ENCODE measurements at regions not wholly inside any gene's neighbourhood (a gene's known extent, or its start where the extent isn't known, plus 50 kb on each side); places are given as distances from the start of the nearest gene placed in this dataset.
"Not testable (repeated sequence)": the region's sequence is repeated elsewhere in the genome, so short reads cannot be mapped to it uniquely, and the experiment has no call there.

DNA sequence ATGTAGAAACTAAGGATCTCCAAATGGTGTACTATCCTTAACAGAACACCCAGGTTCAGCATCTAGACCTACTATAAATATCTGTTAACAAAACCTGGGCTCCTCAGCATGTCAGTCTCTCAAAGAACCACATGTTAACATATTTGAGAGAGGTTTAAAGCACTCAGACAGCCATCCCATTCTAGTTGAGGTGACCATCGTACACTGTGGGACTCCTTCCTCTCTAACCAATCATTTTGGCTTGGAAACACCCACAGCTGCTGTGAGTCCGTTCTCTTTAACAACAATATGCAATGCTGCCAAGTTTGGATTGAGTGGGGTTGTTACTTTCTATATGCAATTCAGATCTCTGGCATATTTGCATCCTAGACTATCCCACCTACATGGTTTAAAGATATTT is 105.8 kb downstream of the MRPL39 start:
- peaks cover 49% of the 10 kb centered on the region for H3K4me1 Mint-ChIP-seq
- peak overlapping the region; percentile 91 for H3K27ac Mint-ChIP-seq
- no peaks in the 10 kb centered on the region for H3K27me3 Mint-ChIP-seq
- peaks cover 4% of the 10 kb centered on the region for H3K9me3 Mint-ChIP-seq
- ATAC-seq (replicated peaks): peak; percentile 25
- peak overlapping the region; percentile 75 for H3K4me3 Mint-ChIP-seq
- H3K36me3 Mint-ChIP-seq (ENCODE audit: low read depth): peaks cover 32% of the 10 kb centered on the region

DNA sequence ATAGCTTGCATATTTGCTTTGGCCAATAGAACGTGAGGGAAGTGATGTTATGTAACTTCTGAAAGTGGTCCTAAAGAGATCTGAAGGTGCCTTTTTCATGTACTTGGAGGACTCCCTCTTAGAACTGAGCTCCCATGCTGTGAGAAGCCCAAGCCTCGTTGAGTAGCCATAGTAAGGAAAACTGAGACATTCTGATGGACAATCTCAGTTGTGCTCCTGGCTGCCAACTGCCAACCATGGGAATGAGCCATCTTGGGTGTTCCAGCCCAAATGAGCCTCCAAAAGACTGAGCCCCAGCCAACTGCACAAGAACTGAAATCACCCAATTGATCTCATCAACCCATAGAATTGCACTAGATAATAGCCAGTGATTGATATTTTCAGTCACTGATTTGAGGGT is 106.7 kb downstream of the MRPL39 start:
- Mint-ChIP-seq H3K9me3 (peaks cover 4% of the 10 kb centered on the region), H3K27me3 (no peaks in the 10 kb centered on the region), H3K4me1 (peaks cover 42% of the 10 kb centered on the region), H3K4me3 (peak overlapping the region; percentile 75), H3K36me3 (ENCODE audit: low read depth) (peaks cover 41% of the 10 kb centered on the region), H3K27ac (peak overlapping the region; percentile 91)
- ATAC-seq (replicated peaks): no peak

DNA sequence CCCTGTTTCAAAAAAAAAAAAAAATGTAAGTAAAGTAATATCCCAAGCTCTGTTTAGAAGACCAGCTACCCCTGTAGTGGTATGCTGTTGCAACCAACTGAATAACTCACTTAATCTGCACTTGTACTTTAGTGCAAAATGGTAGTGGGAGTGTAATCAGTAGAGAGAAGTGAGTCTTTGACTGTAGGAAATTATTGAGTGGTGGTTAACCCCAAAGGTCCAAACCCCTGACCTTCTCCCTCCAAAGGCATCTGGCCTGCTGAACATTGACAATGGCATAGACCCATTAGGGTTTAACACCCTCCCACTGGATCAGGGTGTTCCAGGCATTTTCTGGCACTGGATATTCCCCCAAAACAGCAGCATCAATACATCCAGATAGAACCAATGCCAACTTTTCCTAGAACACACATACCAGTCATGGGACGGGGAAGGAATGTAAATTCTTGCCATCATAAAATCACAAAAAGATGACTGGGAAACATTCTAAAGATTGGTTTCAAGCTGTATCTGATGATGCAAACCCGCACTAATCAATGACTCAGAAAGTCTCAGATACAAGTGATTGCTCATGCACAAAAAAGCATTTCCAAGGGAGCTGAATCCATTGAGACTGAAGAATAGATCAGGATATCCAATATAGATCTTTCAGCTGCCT is 110.3 kb downstream of the MRPL39 start:
- Mint-ChIP-seq H3K4me3 (no peak overlapping the region), H3K27ac (no peak overlapping the region), H3K27me3 (no peaks in the 10 kb centered on the region), H3K9me3 (peaks cover 4% of the 10 kb centered on the region), H3K4me1 (peaks cover 16% of the 10 kb centered on the region), H3K36me3 (ENCODE audit: low read depth) (peaks cover 39% of the 10 kb centered on the region)
- no peak for ATAC-seq (replicated peaks)

DNA sequence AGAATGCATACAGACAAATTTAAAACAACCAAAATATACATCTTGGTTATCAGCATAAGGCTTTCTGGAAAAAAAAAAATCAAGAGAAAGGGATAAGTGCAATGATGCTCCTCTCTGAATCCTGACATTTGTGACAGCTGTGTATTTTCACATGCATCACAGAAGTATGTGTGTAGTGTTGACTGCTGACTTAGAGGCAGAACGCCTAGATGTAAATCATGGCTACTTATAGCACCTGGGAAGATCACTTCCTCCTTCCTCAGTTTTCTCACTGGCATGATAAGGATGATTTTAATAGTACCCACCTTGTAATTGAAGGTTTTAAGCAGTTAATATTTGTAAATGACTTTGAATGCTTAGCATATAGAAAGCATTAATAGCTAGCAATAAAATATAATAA is 112.5 kb downstream of the MRPL39 start:
- peaks cover 44% of the 10 kb centered on the region for H3K36me3 Mint-ChIP-seq (ENCODE audit: low read depth)
- H3K9me3 Mint-ChIP-seq: peaks cover 2% of the 10 kb centered on the region
- ATAC-seq (replicated peaks): no peak

DNA sequence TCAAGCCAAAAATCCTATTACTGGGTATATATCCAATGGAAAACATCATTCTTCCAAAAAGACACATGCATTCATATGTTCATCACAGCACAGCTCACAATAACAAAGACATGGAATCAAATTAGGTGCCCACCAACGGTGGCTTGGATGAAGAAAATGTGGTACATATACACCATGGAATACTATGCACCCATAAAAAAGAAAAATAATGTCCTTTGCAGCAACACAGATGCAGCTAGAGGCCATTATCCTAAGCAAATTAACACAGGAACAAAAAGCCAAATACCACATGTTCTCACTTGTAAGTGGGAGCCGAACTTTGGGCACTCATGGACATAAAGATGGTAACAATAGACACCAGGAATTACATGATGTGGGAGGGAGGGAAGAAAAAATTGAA is 113.6 kb downstream of the MRPL39 start:
- Mint-ChIP-seq H3K27ac (no peak overlapping the region), H3K27me3 (no peaks in the 10 kb centered on the region), H3K36me3 (ENCODE audit: low read depth) (peaks cover 44% of the 10 kb centered on the region), H3K4me3 (no peak overlapping the region), H3K9me3 (no peaks in the 10 kb centered on the region), H3K4me1 (peaks cover 22% of the 10 kb centered on the region)
- no peak for ATAC-seq (replicated peaks)

More for the DNA sequence above, 112.5 kb downstream of the MRPL39 start:
- no peak overlapping the region for H3K4me3 Mint-ChIP-seq
- H3K27me3 Mint-ChIP-seq: no peaks in the 10 kb centered on the region
- H3K4me1 Mint-ChIP-seq: peaks cover 16% of the 10 kb centered on the region
- no peak overlapping the region for H3K27ac Mint-ChIP-seq

DNA sequence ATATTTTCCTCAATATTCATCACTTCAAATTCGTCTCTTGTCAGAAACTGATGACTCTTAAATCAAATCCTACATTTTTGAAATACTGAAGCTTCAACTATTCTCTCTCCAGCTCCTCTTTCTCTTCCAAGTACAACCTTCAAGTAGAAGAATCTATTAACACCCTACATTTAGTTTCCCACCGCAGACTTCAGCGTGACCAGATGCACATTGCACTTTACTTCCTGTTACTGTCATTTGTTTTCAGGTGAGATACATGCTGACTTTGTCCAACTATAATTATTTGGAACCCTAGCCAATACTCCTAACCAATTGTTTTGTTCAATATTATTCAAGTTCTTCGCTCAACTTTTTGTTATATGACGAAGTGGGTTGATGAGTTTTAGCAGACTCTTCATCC is 116.0 kb downstream of the MRPL39 start:
- H3K4me1 Mint-ChIP-seq: peaks cover 27% of the 10 kb centered on the region
- H3K9me3 Mint-ChIP-seq: no peaks in the 10 kb centered on the region
- peak overlapping the region; percentile 80 for H3K27ac Mint-ChIP-seq
- peaks cover 41% of the 10 kb centered on the region for H3K36me3 Mint-ChIP-seq (ENCODE audit: low read depth)
- H3K27me3 Mint-ChIP-seq: no peaks in the 10 kb centered on the region
- no peak for ATAC-seq (replicated peaks)
- peak overlapping the region; percentile 81 for H3K4me3 Mint-ChIP-seq

DNA sequence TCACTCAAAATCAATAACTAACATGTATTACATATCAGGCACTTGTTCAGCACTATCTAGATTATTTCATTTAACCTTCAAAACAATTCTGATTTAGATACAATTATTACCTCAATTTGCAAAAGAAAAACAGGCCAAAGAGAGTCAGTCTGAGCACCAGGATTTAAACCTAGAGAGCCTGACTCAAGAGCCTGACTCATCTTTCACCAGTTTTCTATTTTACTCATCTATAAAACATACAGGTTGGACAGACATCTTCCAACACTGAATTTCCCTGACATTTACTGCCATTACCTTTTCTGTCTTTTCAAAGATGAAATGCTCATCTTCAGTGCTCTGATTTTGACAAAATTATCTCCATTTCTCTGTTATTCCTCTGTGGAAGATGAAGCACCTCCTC is 116.5 kb downstream of the MRPL39 start:
- ATAC-seq (replicated peaks): peak; percentile 68
- Mint-ChIP-seq H3K27me3 (no peaks in the 10 kb centered on the region), H3K4me1 (peaks cover 30% of the 10 kb centered on the region), H3K27ac (peak overlapping the region; percentile 80), H3K4me3 (peak overlapping the region; percentile 81), H3K9me3 (no peaks in the 10 kb centered on the region), H3K36me3 (ENCODE audit: low read depth) (peaks cover 35% of the 10 kb centered on the region)

DNA sequence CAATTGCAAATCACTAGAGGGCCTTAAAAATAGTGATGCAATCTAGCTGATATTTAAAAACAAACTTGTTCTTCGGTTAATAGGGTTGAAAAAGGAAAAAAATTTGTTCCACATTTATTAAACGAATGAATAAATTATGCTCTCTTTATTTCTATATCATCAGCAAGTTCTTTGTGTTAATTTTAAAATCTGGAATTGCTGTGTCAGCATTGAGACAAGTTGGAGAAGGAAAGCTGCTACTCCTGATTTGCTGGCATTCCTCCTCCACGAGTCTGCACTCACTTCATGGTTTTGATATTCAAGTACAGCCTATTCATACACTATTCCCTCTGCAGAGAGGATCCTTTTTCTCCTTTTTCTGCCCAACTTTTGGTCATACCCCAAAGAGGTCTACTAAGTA is 117.6 kb downstream of the MRPL39 start:
- Mint-ChIP-seq H3K36me3 (ENCODE audit: low read depth) (peaks cover 27% of the 10 kb centered on the region), H3K4me3 (peak overlapping the region; percentile 81), H3K27ac (peak overlapping the region; percentile 96), H3K27me3 (no peaks in the 10 kb centered on the region), H3K4me1 (peaks cover 37% of the 10 kb centered on the region), H3K9me3 (no peaks in the 10 kb centered on the region)
- no peak for ATAC-seq (replicated peaks)

DNA sequence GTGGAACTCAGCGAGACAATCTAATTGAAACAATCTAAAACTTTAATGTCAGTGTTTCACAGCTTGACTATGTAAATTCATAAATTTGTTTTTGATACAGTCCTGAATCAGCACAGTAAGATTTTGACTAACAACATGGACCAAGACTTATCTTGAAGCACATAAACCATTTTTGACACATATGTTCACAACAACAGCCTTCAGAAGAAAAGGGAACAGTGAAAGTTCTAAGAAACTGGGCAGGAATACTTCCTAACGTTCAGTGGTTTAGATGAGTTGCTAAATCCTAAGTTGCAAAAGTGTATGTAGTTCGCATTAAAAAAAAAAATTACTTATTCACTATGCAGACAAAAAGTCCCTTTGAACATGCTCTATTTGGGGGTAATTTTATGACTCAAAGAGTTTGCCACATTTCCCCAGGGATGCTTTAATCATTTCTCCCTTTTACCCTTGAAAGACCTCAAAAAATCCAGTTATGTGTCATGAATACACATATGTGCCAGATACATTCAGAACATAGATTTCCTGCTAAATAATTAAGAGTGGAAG is 120.2 kb downstream of the MRPL39 start:
- Mint-ChIP-seq H3K4me1 (peaks cover 37% of the 10 kb centered on the region), H3K36me3 (ENCODE audit: low read depth) (peaks cover 36% of the 10 kb centered on the region), H3K27me3 (no peaks in the 10 kb centered on the region), H3K27ac (peak overlapping the region; percentile 96), H3K9me3 (peaks cover 6% of the 10 kb centered on the region), H3K4me3 (peak overlapping the region; percentile 81)
- ATAC-seq (replicated peaks): peak; percentile 79

DNA sequence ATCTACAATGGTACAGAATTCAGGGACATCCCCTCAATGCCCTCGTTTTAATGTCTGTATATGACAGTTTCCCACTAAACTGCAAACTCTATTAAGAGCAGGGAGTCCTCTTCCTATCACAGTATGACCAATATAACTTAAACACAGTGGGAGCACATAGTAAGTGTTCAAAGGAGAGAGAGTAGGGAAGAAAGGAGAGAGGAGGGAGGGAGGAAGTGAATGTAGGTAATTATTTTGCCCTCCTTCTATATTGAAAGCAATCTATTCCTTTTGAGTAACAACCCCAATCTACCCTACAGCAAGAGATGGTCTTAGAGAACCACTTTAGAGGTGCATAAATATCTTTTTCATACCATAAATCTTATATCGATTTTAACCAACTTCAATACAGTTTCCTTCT is 121.4 kb downstream of the MRPL39 start:
- peaks cover 31% of the 10 kb centered on the region for H3K4me1 Mint-ChIP-seq
- H3K4me3 Mint-ChIP-seq: peak overlapping the region; percentile 81
- ATAC-seq (replicated peaks): no peak
- H3K27me3 Mint-ChIP-seq: no peaks in the 10 kb centered on the region
- H3K27ac Mint-ChIP-seq: peak overlapping the region; percentile 96
- peaks cover 41% of the 10 kb centered on the region for H3K36me3 Mint-ChIP-seq (ENCODE audit: low read depth)
- H3K9me3 Mint-ChIP-seq: peaks cover 18% of the 10 kb centered on the region

DNA sequence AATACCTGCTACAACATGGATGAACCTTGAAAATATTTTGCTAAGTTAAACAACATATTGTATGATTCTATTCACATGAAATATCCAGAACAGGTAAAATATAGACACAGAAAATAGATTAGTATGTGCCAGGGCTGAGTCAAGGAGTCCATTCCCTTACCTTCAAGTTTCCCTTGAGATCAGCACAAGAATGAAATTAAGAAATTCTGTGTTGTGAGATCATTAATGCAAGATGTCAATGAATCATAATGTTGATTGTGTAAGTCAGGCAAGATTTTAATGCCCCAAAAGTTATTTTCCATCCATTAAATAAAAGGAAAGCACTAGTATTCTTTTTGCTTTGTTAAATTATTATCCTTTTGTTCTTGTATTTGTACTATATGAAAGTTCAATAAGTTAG is 139.4 kb downstream of the MRPL39 start:
- peaks cover 30% of the 10 kb centered on the region for H3K4me1 Mint-ChIP-seq
- peak overlapping the region; percentile 7 for H3K27ac Mint-ChIP-seq
- peaks cover 23% of the 10 kb centered on the region for H3K36me3 Mint-ChIP-seq (ENCODE audit: low read depth)
- H3K4me3 Mint-ChIP-seq: peak overlapping the region; percentile 42
- H3K9me3 Mint-ChIP-seq: peaks cover 3% of the 10 kb centered on the region
- no peaks in the 10 kb centered on the region for H3K27me3 Mint-ChIP-seq
- no peak for ATAC-seq (replicated peaks)

DNA sequence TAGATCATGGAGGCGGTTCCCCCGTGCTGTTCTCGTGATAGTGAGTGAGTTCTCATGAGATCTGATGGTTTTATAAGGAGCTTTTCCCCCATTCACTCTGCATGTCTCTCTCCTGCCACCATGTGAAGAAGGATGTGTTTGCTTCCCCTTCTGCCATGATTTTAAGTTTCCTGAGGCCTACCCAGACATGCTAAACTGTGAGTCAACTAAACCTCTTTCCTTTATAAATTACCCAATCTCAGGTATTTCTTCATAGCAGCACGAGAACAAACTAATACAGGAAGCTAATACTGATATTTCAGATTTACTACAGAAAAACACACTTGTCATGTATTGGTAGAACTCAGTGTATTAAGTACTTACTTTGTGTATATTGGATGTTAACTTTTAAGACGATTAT is 140.2 kb downstream of the MRPL39 start:
- not testable (repeated sequence) for ATAC-seq (replicated peaks); H3K9me3 Mint-ChIP-seq; H3K27me3 Mint-ChIP-seq
- H3K4me1 Mint-ChIP-seq: peaks cover 36% of the 10 kb centered on the region
- H3K4me3 Mint-ChIP-seq: peak overlapping the region; percentile 42
- H3K36me3 Mint-ChIP-seq (ENCODE audit: low read depth): peaks cover 29% of the 10 kb centered on the region
- peak overlapping the region; percentile 82 for H3K27ac Mint-ChIP-seq

DNA sequence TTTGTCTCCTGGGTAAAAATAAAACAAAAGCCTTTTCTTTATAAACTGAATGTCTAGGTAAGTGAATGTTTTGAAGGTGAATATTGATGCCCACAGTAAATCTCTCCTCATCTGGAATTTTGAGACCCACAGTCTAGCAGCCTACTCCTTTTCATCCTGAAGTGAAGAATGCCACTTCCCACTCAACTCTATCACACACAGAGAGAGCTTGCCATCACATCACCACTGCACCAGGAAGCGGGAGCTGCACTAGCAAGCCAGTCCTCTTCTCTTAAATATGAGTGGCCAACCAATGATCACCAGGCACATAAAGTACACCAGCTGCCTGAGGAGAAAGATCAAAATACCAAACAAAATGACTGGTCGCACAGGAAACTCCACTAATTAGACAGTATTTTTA is 140.8 kb downstream of the MRPL39 start:
- H3K36me3 Mint-ChIP-seq (ENCODE audit: low read depth): peaks cover 29% of the 10 kb centered on the region
- H3K27me3 Mint-ChIP-seq: no peaks in the 10 kb centered on the region
- no peak for ATAC-seq (replicated peaks)
- peaks cover 37% of the 10 kb centered on the region for H3K4me1 Mint-ChIP-seq
- H3K9me3 Mint-ChIP-seq: no peaks in the 10 kb centered on the region
- peak overlapping the region; percentile 42 for H3K4me3 Mint-ChIP-seq
- peak overlapping the region; percentile 82 for H3K27ac Mint-ChIP-seq

DNA sequence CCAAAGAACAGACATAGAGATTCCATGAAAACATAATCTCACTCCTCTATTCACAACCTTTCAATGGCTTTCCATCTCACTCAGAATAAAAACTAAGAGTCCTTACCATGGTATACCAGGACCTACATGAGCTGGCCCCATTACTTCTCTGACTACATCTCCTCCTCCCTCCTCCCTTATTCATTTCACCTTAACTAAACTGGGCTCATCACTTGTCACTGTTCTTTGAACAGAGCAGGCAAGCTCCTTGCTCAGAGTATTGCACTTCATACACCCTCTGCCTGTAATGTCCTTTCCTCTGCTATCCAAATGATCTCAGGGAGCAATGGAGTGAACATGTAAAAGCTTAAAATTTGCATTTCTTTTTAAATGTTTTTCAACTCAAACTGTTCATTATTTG is 142.0 kb downstream of the MRPL39 start:
- Mint-ChIP-seq H3K9me3 (no peaks in the 10 kb centered on the region), H3K27ac (peak overlapping the region; percentile 90), H3K36me3 (ENCODE audit: low read depth) (peaks cover 29% of the 10 kb centered on the region), H3K4me1 (peaks cover 41% of the 10 kb centered on the region), H3K4me3 (peak overlapping the region; percentile 61), H3K27me3 (no peaks in the 10 kb centered on the region)
- ATAC-seq (replicated peaks): peak; percentile 61

DNA sequence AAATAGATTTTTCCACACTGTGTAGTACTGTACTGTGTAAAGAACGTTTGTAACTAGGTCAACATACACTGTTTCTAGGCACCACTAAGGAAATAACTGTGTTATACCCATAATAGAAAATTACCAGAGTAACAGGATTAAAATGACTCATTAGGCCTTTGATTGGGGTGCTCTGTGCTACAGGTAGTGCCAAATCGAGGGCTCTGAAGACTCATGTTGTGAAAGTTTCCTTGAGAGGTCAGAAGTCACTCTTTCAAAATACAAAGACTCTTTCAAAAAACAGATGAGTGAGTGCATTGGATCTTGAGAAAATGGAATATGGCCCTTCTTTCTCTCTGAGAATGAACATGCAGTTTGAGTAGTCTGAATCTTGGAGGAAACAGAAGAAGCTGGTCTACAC is 143.0 kb downstream of the MRPL39 start:
- H3K27me3 Mint-ChIP-seq: no peaks in the 10 kb centered on the region
- peaks cover 33% of the 10 kb centered on the region for H3K36me3 Mint-ChIP-seq (ENCODE audit: low read depth)
- H3K4me3 Mint-ChIP-seq: peak overlapping the region; percentile 61
- peak; percentile 78 for ATAC-seq (replicated peaks)
- H3K4me1 Mint-ChIP-seq: peaks cover 50% of the 10 kb centered on the region
- H3K27ac Mint-ChIP-seq: peak overlapping the region; percentile 90
- no peaks in the 10 kb centered on the region for H3K9me3 Mint-ChIP-seq
